ENCODE measurements at regions not wholly inside any gene's neighbourhood (a gene's known extent, or its start where the extent isn't known, plus 50 kb on each side); places are given as distances from the start of the nearest gene placed in this dataset.

DNA sequence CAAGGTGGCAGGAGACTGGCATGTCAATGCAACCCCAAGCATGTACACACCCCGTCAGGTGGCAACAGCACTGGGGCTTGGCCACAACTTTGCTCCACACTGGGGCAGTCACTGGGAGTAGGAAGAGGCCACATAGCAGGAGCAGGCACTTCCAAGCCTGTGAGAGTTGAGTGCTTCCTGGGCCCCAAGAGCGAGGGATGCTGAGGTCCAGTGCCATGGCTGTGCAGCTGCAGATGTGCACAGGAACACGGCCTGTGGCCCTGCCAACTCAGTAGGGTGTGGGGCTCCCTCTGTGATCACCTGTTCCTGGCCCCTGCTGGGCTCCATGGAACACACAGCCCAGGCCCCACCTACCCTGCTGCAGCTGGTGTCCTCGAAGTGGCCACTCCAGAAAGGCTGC is 932.8 kb upstream of the SORCS1 start:
- TF ChIP-seq POLR2AphosphoS5 (IDR thresholded peaks at IDR 0.05; ENCODE audit: low read depth, low read length) (no peak), POLR2A (IDR thresholded peaks at IDR 0.05; ENCODE audit: low read depth, low read length) (no peak)
